Tibial artery (tissue), 4 donors: ENCODE measurements at regions not wholly inside any gene's neighbourhood (a gene's known extent, or its start where the extent isn't known, plus 50 kb on each side); places are given as distances from the start of the nearest gene placed in this dataset.
"Not testable (repeated sequence)": the region's sequence is repeated elsewhere in the genome, so short reads cannot be mapped to it uniquely, and the experiment has no call there.

Experiments used
- DNase-seq, 2 donors: peaks; one replicate each; pipeline ENCODE4 v3.0.0-alpha.2; 2019
- H3K27ac ChIP-seq, 2 donors: fragments of 200-600 bp; sonication (generic) in 1 of 2; 1 replicate in 1 of 2; 2 replicates in 1 of 2; pipeline ENCODE4 v1.5.1; 2018 to 2019; ENCODE audit warnings: mild to moderate bottlenecking in 1 of 2
- H3K27me3 ChIP-seq, 2 donors: fragments of 200-600 bp; sonication (generic) in 1 of 2; one replicate each; pipeline versions ENCODE4 v1.5.1 to v1.6.0; 2016 to 2019
- H3K36me3 ChIP-seq, 3 donors: fragments of 200-600 bp; sonication (generic) in 2 of 3; one replicate each; pipeline ENCODE4 v1.5.1; 2016 to 2019; ENCODE audit warnings: mild to moderate bottlenecking in 2 of 3
- H3K4me1 ChIP-seq, 4 donors: fragments of 200-600 bp; sonication (generic) in 2 of 4; 1 replicate in 3 of 4; 2 replicates in 1 of 4; pipeline ENCODE4 v1.5.1; 2016 to 2019
- H3K4me3 ChIP-seq, 2 donors: fragments of 200-600 bp; sonication (generic) in 1 of 2; 1 replicate in 1 of 2; 2 replicates in 1 of 2; pipeline ENCODE4 v1.5.1; 2018 to 2019; ENCODE audit warnings: mild to moderate bottlenecking in 2 of 2
- H3K9me3 ChIP-seq, 3 donors: fragments of 200-600 bp; sonication (generic) in 1 of 3; one replicate each; pipeline ENCODE4 v1.5.1; 2016 to 2019
- CTCF ChIP-seq, 2 experiments: fragments of 200-600 bp in 1 of 2; fragments of 450-650 bp in 1 of 2; IDR thresholded peaks; one replicate each; pipeline ENCODE4 v1.5.1; 2017 to 2019; ENCODE audit warnings: antibody characterized with exemption in 2 of 2, mild to moderate bottlenecking in 1 of 2, moderate library complexity in 1 of 2
- intact Hi-C: fragments of 100-400 bp; cut with DNase I; formaldehyde crosslinking; loops from one replicate; pipeline ENCODE4 v1.15.0; 2023; ENCODE audit warnings: low total_unique reads

- Histone ChIP-seq H3K27ac (peak overlapping the region in 1 of 2 donors; percentile 49), H3K27me3 (no peaks in the 10 kb centered on the region), H3K4me1 (no peaks in the 10 kb centered on the region), H3K4me3 (peak overlapping the region; percentile 20 to 26), H3K36me3 (no peaks in the 10 kb centered on the region), H3K9me3 (no peaks in the 10 kb centered on the region)
- intact Hi-C loops: no loop called here
- peak; percentile 86 to 90 for DNase-seq
- TF ChIP-seq CTCF (IDR thresholded peaks at IDR 0.05): no peak
Observed at GRCh38 chr17:19470530-19471261, 59.7 kb downstream of the RNF112 start.

GRCh38 chr17:19474405-19474804 is 59.2 kb upstream of the SLC47A1 start:
- DNase-seq, H3K36me3 ChIP-seq, H3K27me3 ChIP-seq, H3K27ac ChIP-seq, H3K9me3 ChIP-seq, H3K4me3 ChIP-seq, intact Hi-C loops, H3K4me1 ChIP-seq: not testable (repeated sequence)

GRCh38 chr17:19475800-19476199 is 57.9 kb upstream of the SLC47A1 start:
- H3K36me3 ChIP-seq, H3K27me3 ChIP-seq, H3K4me3 ChIP-seq, H3K27ac ChIP-seq, intact Hi-C loops, H3K4me1 ChIP-seq, H3K9me3 ChIP-seq: not testable (repeated sequence)
- peak in 1 of 2 donors; percentile 1 for DNase-seq

- TF ChIP-seq CTCF (IDR thresholded peaks at IDR 0.05): no peak
- intact Hi-C loops: no loop called here
- Histone ChIP-seq H3K4me3 (no peak overlapping the region), H3K9me3 (no peaks in the 10 kb centered on the region), H3K27me3 (no peaks in the 10 kb centered on the region), H3K27ac (peak overlapping the region in 1 of 2 donors; percentile 58), H3K4me1 (peaks cover 0 to 42% (median 16%) of the 10 kb centered on the region in 4 donors), H3K36me3 (no peaks in the 10 kb centered on the region)
- DNase-seq: no peak
Observed at GRCh38 chr17:19482576-19482975, 51.1 kb upstream of the SLC47A1 start.
